Ishikawa (cell line): ENCODE measurements at regions not wholly inside any gene's neighbourhood (a gene's known extent, or its start where the extent isn't known, plus 50 kb on each side); places are given as distances from the start of the nearest gene placed in this dataset.

Experiments used
- CEBPB ChIP-seq: IDR thresholded peaks from 2 replicates; pipeline ENCODE4 v1.6.1; 2012
- CREB1 ChIP-seq: IDR thresholded peaks from 2 replicates; pipeline ENCODE4 v1.6.1; 2012; ENCODE audit warnings: low read depth
- EGR1 ChIP-seq: IDR thresholded peaks from 2 replicates; pipeline ENCODE4 v1.6.1; 2012
- EP300 ChIP-seq: IDR thresholded peaks from 2 replicates; pipeline ENCODE4 v1.6.1; 2012; ENCODE audit warnings: borderline replicate concordance
- FOXM1 ChIP-seq: IDR thresholded peaks from 2 replicates; pipeline ENCODE4 v1.6.1; 2012; ENCODE audit warnings: low read depth, borderline replicate concordance
- MAX ChIP-seq: IDR thresholded peaks from 2 replicates; pipeline ENCODE4 v1.6.1; 2012
- NFIC ChIP-seq: IDR thresholded peaks from 2 replicates; pipeline ENCODE4 v1.6.1; 2012
- RAD21 ChIP-seq: IDR thresholded peaks from 2 replicates; pipeline ENCODE4 v1.6.1; 2012; ENCODE audit warnings: low read depth
- REST ChIP-seq: IDR thresholded peaks from 2 replicates; pipeline ENCODE4 v1.6.1; 2012; ENCODE audit warnings: low read depth, mild to moderate bottlenecking
- TAF1 ChIP-seq: IDR thresholded peaks from 2 replicates; pipeline ENCODE4 v1.6.1; 2012; ENCODE audit warnings: low read depth, mild to moderate bottlenecking
- TCF12 ChIP-seq: IDR thresholded peaks from 2 replicates; pipeline ENCODE4 v1.6.1; 2012; ENCODE audit warnings: low read depth
- TEAD4 ChIP-seq: IDR thresholded peaks from 2 replicates; pipeline ENCODE4 v1.6.1; 2012
- USF1 ChIP-seq: IDR thresholded peaks from 2 replicates; pipeline ENCODE4 v1.6.1; 2012
- YY1 ChIP-seq: IDR thresholded peaks from 2 replicates; pipeline ENCODE4 v1.6.1; 2012; ENCODE audit warnings: low read depth
- ZBTB7A ChIP-seq: IDR thresholded peaks from 2 replicates; pipeline ENCODE4 v1.6.1; 2012; ENCODE audit warnings: low read depth

- TF ChIP-seq NFIC (no peak), YY1 (no peak), CREB1 (no peak), TAF1 (no peak), ZBTB7A (no peak), TEAD4 (no peak), EGR1 (no peak), EP300 (no peak), TCF12 (no peak)
Observed at GRCh38 chr14:71725922-71726579, 206.2 kb upstream of the RGS6 start.

GRCh38 chr14:71726580-71727021 lies 205.6 kb upstream of the RGS6 start:
- no peak for TF ChIP-seq USF1
- TF ChIP-seq NFIC = no peak
- no peak for TF ChIP-seq YY1
- no peak for TF ChIP-seq FOXM1
- no peak for TF ChIP-seq RAD21
- TF ChIP-seq ZBTB7A = no peak
- no peak for TF ChIP-seq TAF1
- no peak for TF ChIP-seq TCF12
- no peak for TF ChIP-seq REST

GRCh38 chr14:71728386-71728785 lies 203.8 kb upstream of the RGS6 start:
- TF ChIP-seq YY1 = no peak
- TF ChIP-seq FOXM1 = no peak

GRCh38 chr14:71729596-71729995 lies 202.6 kb upstream of the RGS6 start:
- TF ChIP-seq ZBTB7A (no peak), EGR1 (no peak), USF1 (no peak), TEAD4 (no peak), YY1 (no peak), REST (no peak)

- TF ChIP-seq NFIC (no peak), TCF12 (no peak), CREB1 (no peak), ZBTB7A (no peak), REST (no peak), TEAD4 (no peak), FOXM1 (no peak), EGR1 (no peak), EP300 (no peak), MAX (no peak), RAD21 (no peak), USF1 (no peak), YY1 (no peak), TAF1 (no peak), CEBPB (no peak)
Observed at GRCh38 chr14:71730471-71730870, 201.8 kb upstream of the RGS6 start.
